ENCODE measurements at regions not wholly inside any gene's neighbourhood (a gene's known extent, or its start where the extent isn't known, plus 50 kb on each side); places are given as distances from the start of the nearest gene placed in this dataset.

GRCh38 chr3:161989012-161989411 lies 492.4 kb downstream of the OTOL1 start:
- no peaks in the 10 kb centered on the region for H3K36me3 ChIP-seq (ENCODE audit: control insufficient read depth in 2 of 2, insufficient read depth in 1 of 2, low read length in 2 of 2)
- H3K9me3 ChIP-seq (ENCODE audit: control insufficient read depth, insufficient read depth, low read depth, low read length): no peaks in the 10 kb centered on the region
- POLR2A ChIA-PET: no interaction called here
- TF ChIP-seq ZSCAN16 (tag by site-specific recombination; IDR thresholded peaks at IDR 0.05): no peak
- no peak for TF ChIP-seq ZBTB1 (tag by site-specific recombination; IDR thresholded peaks at IDR 0.05)
- TF ChIP-seq ZNF366 (tag by site-specific recombination; conservative IDR thresholded peaks at IDR 0.05): no peak
- TF ChIP-seq ZSCAN23 (tag by site-specific recombination; IDR thresholded peaks at IDR 0.05): no peak
- no peak for TF ChIP-seq TCF7L2 (IDR thresholded peaks at IDR 0.05; ENCODE audit: borderline replicate concordance, low read depth, low read length)
- no peak for TF ChIP-seq ZNF555 (tag by site-specific recombination; conservative IDR thresholded peaks at IDR 0.05)
- no peak for TF ChIP-seq ZNF645 (tag by site-specific recombination; IDR thresholded peaks at IDR 0.05)
- no peak for TF ChIP-seq PRDM10 (tag by site-specific recombination; IDR thresholded peaks at IDR 0.05)
- no peak for TF ChIP-seq ZNF132 (tag by site-specific recombination; IDR thresholded peaks at IDR 0.05; ENCODE audit: borderline replicate concordance)
- no peak overlapping the region for H3K27ac ChIP-seq (ENCODE audit: extremely low read depth, low read depth, low read length)
- CTCF ChIA-PET: no interaction called here
- H3K4me3 ChIP-seq (ENCODE audit: low read depth, low read length): no peak overlapping the region
- no peaks in the 10 kb centered on the region for H3K4me1 ChIP-seq (ENCODE audit: control insufficient read depth, insufficient read depth, low read length)

- H3K4me1 ChIP-seq (ENCODE audit: control insufficient read depth, insufficient read depth, low read length): no peaks in the 10 kb centered on the region
- ChIA-PET POLR2A (no interaction called here), CTCF (no interaction called here)
- no peaks in the 10 kb centered on the region for H3K9me3 ChIP-seq (ENCODE audit: control insufficient read depth, insufficient read depth, low read depth, low read length)
- H3K36me3 ChIP-seq (ENCODE audit: control insufficient read depth in 2 of 2, insufficient read depth in 1 of 2, low read length in 2 of 2): no peaks in the 10 kb centered on the region
- H3K4me3 ChIP-seq (ENCODE audit: low read depth, low read length): no peak overlapping the region
- no peak for TF ChIP-seq ZNF660 (tag by site-specific recombination; IDR thresholded peaks at IDR 0.05)
- no peak for TF ChIP-seq ZEB2 (tag by site-specific recombination; IDR thresholded peaks at IDR 0.05)
- no peak for TF ChIP-seq ZNF510 (tag by site-specific recombination; IDR thresholded peaks at IDR 0.05; ENCODE audit: insufficient replicate concordance)
- TF ChIP-seq REST (tag by site-specific recombination; IDR thresholded peaks at IDR 0.05): no peak
- no peak for TF ChIP-seq PATZ1 (tag by site-specific recombination; IDR thresholded peaks at IDR 0.05)
- no peak for TF ChIP-seq PRDM2 (tag by site-specific recombination; IDR thresholded peaks at IDR 0.05; ENCODE audit: borderline replicate concordance)
- TF ChIP-seq ZNF114 (tag by site-specific recombination; IDR thresholded peaks at IDR 0.05): no peak
- TF ChIP-seq ZNF629 (tag by site-specific recombination; IDR thresholded peaks at IDR 0.05): no peak
- H3K27ac ChIP-seq (ENCODE audit: extremely low read depth, low read depth, low read length): no peak overlapping the region
Measured at GRCh38 chr3:161990036-161990435, 493.4 kb downstream of the OTOL1 start.
